Keratinocyte (primary cell): ENCODE measurements at regions not wholly inside any gene's neighbourhood (a gene's known extent, or its start where the extent isn't known, plus 50 kb on each side); places are given as distances from the start of the nearest gene placed in this dataset.

Experiments used
- DNase-seq: peaks from one replicate; pipeline ENCODE4 v3.0.0-alpha.2; 2011; ENCODE audit warnings: low read depth, missing footprints, low spot score
- FAIRE-seq: peaks from 2 replicates; lab custom pipeline; 2011; peaks lifted over from hg19 to GRCh38; lab: Jason Lieb, UNC
- H2AFZ ChIP-seq: 2 replicates; pipeline ENCODE4 v1.6.0; 2012; ENCODE audit warnings: low read length, control low read depth, inconsistent platforms; ENCODE audit not compliant: control insufficient read depth
- H3K27ac ChIP-seq: 2 replicates; pipeline ENCODE4 v1.5.1; 2011; ENCODE audit warnings: low read length; ENCODE audit not compliant: control insufficient read depth, insufficient read depth
- H3K27me3 ChIP-seq: 3 replicates; pipeline ENCODE4 v1.6.0; 2011; ENCODE audit warnings: low read length; ENCODE audit not compliant: control insufficient read depth, insufficient read depth; ENCODE audit errors: extremely low read depth
- H3K36me3 ChIP-seq, 2 experiments: 2 replicates in 1 of 2; 3 replicates in 1 of 2; pipeline ENCODE4 v1.5.1; 2011; ENCODE audit warnings: low read length in 2 of 2, mild to moderate bottlenecking in 1 of 2; ENCODE audit not compliant: control insufficient read depth in 2 of 2, insufficient read depth in 2 of 2; ENCODE audit errors: extremely low read depth in 1 of 2
- H3K4me1 ChIP-seq: 3 replicates; pipeline ENCODE4 v1.5.1; 2011; ENCODE audit warnings: low read length; ENCODE audit not compliant: control insufficient read depth, insufficient read depth; ENCODE audit errors: extremely low read depth
- H3K4me2 ChIP-seq: 3 replicates; pipeline ENCODE4 v1.6.0; 2011; ENCODE audit warnings: low read depth, low read length; ENCODE audit not compliant: control insufficient read depth, insufficient read depth; ENCODE audit errors: extremely low read depth
- H3K4me3 ChIP-seq, 3 experiments: fragments of 200-600 bp in 1 of 3; sonication (generic) in 1 of 3; 2 replicates in 2 of 3; 3 replicates in 1 of 3; pipeline ENCODE4 v1.5.1; 2011 to 2016; ENCODE audit warnings: low read length in 3 of 3, mild to moderate bottlenecking in 3 of 3, control low read depth in 2 of 3, inconsistent platforms in 1 of 3, low read depth in 1 of 3, mixed read lengths in 1 of 3, mixed run types in 1 of 3, moderate library complexity in 1 of 3; ENCODE audit not compliant: control insufficient read depth in 2 of 3, insufficient read depth in 2 of 3; ENCODE audit errors: extremely low read depth in 1 of 3
- H3K79me2 ChIP-seq: 2 replicates; pipeline ENCODE4 v1.6.0; 2012; ENCODE audit warnings: low read length; ENCODE audit not compliant: control insufficient read depth, insufficient read depth
- H3K9ac ChIP-seq: 3 replicates; pipeline ENCODE4 v1.6.0; 2011; ENCODE audit warnings: low read length; ENCODE audit not compliant: control insufficient read depth, insufficient read depth; ENCODE audit errors: extremely low read depth
- H3K9me1 ChIP-seq: 3 replicates; pipeline ENCODE4 v1.6.0; 2011; ENCODE audit warnings: low read length; ENCODE audit not compliant: control insufficient read depth, insufficient read depth; ENCODE audit errors: extremely low read depth
- H3K9me3 ChIP-seq: 2 replicates; pipeline ENCODE4 v1.5.1; 2012; ENCODE audit warnings: low read depth, low read length; ENCODE audit not compliant: control insufficient read depth
- H4K20me1 ChIP-seq: 3 replicates; pipeline ENCODE4 v1.6.0; 2011; ENCODE audit warnings: low read length; ENCODE audit not compliant: control insufficient read depth, insufficient read depth; ENCODE audit errors: extremely low read depth
- CTCF ChIP-seq, 3 experiments: IDR thresholded peaks in 1 of 3; conservative IDR thresholded peaks in 1 of 3; optimal IDR thresholded peaks in 1 of 3; 2 replicates in 2 of 3; 3 replicates in 1 of 3; pipeline versions ENCODE3 to v1.5.1; 2011; ENCODE audit warnings: low read length in 3 of 3, mild to moderate bottlenecking in 3 of 3, moderate library complexity in 2 of 3, control low read depth in 1 of 3, inconsistent platforms in 1 of 3; ENCODE audit not compliant: insufficient read depth in 2 of 3; ENCODE audit errors: extremely low read depth in 1 of 3
- EZH2 ChIP-seq: IDR thresholded peaks from one replicate; pipeline ENCODE4 v1.6.1; 2012; ENCODE audit warnings: inconsistent platforms, mild to moderate bottlenecking, low read length, moderate library complexity
- dilution Hi-C: fragments of 300-500 bp; cut with MboI; formaldehyde crosslinking; loops from one replicate; pipeline ENCODE4 v1.7.0; 2020; ENCODE audit warnings: low sequenced_read_pairs; ENCODE audit not compliant: extremely low pct_ligation_motif_present

GRCh38 chr5:154612666-154613065 is 134.6 kb upstream of the HAND1 start:
- H3K9me1 ChIP-seq, result no peaks in the 10 kb centered on the region
- H3K9me3 ChIP-seq, result no peaks in the 10 kb centered on the region
- no peak for DNase-seq
- H3K27ac ChIP-seq, result no peak overlapping the region
- H3K4me2 ChIP-seq, result no peak overlapping the region
- peaks cover 5% of the 10 kb centered on the region for H3K4me1 ChIP-seq
- TF ChIP-seq EZH2 (no peak), CTCF (optimal IDR thresholded peaks at IDR 0.05 in 1 of 3, IDR thresholded peaks at IDR 0.05 in 1 of 3, conservative IDR thresholded peaks at IDR 0.05 in 1 of 3; ENCODE audit: extremely low read depth in 1 of 3, insufficient read depth in 2 of 3, low read length in 3 of 3) (no peak)
- no peak overlapping the region for H3K4me3 ChIP-seq
- no peak overlapping the region for H2AFZ ChIP-seq
- H4K20me1 ChIP-seq, result no peaks in the 10 kb centered on the region
- no peak for FAIRE-seq
- dilution Hi-C loops, result no loop called here
- H3K27me3 ChIP-seq, result peaks cover 30% of the 10 kb centered on the region
- H3K79me2 ChIP-seq, result no peaks in the 10 kb centered on the region
- no peaks in the 10 kb centered on the region for H3K36me3 ChIP-seq
- no peak overlapping the region for H3K9ac ChIP-seq

DNA sequence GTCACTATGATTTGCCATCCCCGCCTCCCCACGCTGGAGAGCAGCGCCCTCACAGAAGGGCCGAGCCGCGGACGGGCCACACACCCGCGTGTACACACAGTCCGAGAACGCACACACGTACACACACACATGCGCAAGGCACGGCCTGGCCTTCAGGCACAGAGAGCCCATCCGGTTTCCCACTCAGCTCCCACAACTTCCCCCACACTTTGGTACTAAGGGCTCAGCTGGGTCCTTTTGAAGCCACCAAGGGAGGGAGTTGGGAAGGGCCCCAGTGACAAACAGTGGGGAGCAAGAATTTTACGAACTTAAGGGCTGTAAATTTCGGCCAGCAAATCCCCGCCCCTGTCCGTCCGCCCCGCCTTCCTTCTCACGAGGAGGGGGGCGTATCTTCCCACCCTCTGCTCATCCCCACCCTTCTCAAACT is 133.3 kb upstream of the HAND1 start:
- H4K20me1 ChIP-seq, result no peaks in the 10 kb centered on the region
- peaks cover 5% of the 10 kb centered on the region for H3K4me1 ChIP-seq
- dilution Hi-C loops, result no loop called here
- TF ChIP-seq CTCF (optimal IDR thresholded peaks at IDR 0.05 in 1 of 3, IDR thresholded peaks at IDR 0.05 in 1 of 3, conservative IDR thresholded peaks at IDR 0.05 in 1 of 3; ENCODE audit: extremely low read depth in 1 of 3, insufficient read depth in 2 of 3, low read length in 3 of 3), result no peak
- peak; percentile 51 for TF ChIP-seq EZH2
- peak overlapping the region; percentile 55 for H3K4me2 ChIP-seq
- H3K4me3 ChIP-seq, result peak overlapping the region in 1 of 3 experiments; percentile 16
- no peaks in the 10 kb centered on the region for H3K36me3 ChIP-seq
- H3K9ac ChIP-seq, result no peak overlapping the region
- peaks cover 30% of the 10 kb centered on the region for H3K27me3 ChIP-seq
- H2AFZ ChIP-seq, result no peak overlapping the region
- no peaks in the 10 kb centered on the region for H3K9me1 ChIP-seq
- DNase-seq (no peak), FAIRE-seq (no peak)
- no peaks in the 10 kb centered on the region for H3K9me3 ChIP-seq
- H3K27ac ChIP-seq, result no peak overlapping the region
- no peaks in the 10 kb centered on the region for H3K79me2 ChIP-seq
